ENCODE measurements at regions not wholly inside any gene's neighbourhood (a gene's known extent, or its start where the extent isn't known, plus 50 kb on each side); places are given as distances from the start of the nearest gene placed in this dataset.
A peak's percentile ranks its signal among the peaks of the same experiment; 100 is the strongest.

DNA sequence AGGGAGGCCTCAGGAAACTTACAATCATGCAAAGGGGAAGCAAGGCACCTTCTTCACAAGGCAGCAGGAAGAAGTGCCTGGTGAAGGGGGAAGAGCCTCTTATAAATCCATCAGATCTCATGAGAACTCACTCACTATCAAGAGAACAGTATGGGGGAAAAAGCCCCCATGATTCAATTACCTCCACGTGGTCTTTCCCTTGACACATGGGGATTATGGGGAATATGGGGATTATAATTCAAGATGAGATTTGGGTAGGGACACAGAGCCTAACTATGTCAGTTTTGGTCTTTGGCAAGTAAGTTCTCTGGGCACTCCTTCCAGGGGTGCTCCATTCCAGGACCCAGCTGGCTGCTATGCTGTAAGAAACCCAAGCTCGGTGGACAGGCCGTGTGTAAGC is 275.3 kb upstream of the TUT7 start:
- no peak overlapping the region for H3K4me2 ChIP-seq (ENCODE audit: low read depth, low read length)
- POLR2A ChIA-PET: no interaction called here
- no peak overlapping the region for H3K4me3 ChIP-seq (replicated peaks in 1 of 3; ENCODE audit: insufficient read depth in 1 of 3, low read depth in 2 of 3, low read length in 3 of 3)
- WGBS (ENCODE audit: low lambda C conversion rate): 0% methylated on average over 1 of the region's 3 CpGs
- CTCF ChIA-PET (ENCODE audit: low intra/inter-chr PET ratio, low total read pairs): no interaction called here
- intact Hi-C loops (cut with micrococcal nuclease; ENCODE audit: unreplicated experiment): loop anchor here (5.0 kb wide), 1 partner anchor 483 kb away; no protein-coding TSS in a partner anchor
- H4K20me1 ChIP-seq (ENCODE audit: insufficient read depth, low read length): no peaks in the 10 kb centered on the region
- H3K79me2 ChIP-seq (ENCODE audit: insufficient read depth, low read length): no peaks in the 10 kb centered on the region
- no TSS peak for BruUV-seq (replicated peaks)
- no peak overlapping the region for H3K9ac ChIP-seq (ENCODE audit: insufficient read depth, low read depth, low read length)
- no peaks in the 10 kb centered on the region for H3K36me3 ChIP-seq (replicated peaks in 1 of 2; ENCODE audit: control insufficient read depth in 1 of 2, insufficient read depth in 2 of 2, low read length in 2 of 2)
- peaks cover 0 to 5% of the 10 kb centered on the region in 2 experiments; a peak in 2 of 5 replicates for H3K27me3 ChIP-seq (ENCODE audit: control insufficient read depth in 1 of 2, insufficient read depth in 2 of 2, low read length in 2 of 2)
- H3K4me1 ChIP-seq (ENCODE audit: insufficient read depth, low read length): no peaks in the 10 kb centered on the region
- H3K27ac ChIP-seq (ENCODE audit: extremely low read length, insufficient read depth, low read length): no peak overlapping the region
- TF ChIP-seq, protein P1, sequence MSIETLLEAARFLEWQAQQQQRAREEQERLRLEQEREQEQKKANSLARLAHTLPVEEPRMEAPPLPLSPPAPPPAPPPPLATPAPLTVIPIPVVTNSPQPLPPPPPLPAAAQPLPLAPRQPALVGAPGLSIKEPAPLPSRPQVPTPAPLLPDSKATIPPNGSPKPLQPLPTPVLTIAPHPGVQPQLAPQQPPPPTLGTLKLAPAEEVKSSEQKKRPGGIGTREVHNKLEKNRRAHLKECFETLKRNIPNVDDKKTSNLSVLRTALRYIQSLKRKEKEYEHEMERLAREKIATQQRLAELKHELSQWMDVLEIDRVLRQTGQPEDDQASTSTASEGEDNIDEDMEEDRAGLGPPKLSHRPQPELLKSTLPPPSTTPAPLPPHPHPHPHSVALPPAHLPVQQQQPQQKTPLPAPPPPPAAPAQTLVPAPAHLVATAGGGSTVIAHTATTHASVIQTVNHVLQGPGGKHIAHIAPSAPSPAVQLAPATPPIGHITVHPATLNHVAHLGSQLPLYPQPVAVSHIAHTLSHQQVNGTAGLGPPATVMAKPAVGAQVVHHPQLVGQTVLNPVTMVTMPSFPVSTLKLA (IDR thresholded peaks at IDR 0.05): peak; percentile 74
- TF ChIP-seq, protein P2, sequence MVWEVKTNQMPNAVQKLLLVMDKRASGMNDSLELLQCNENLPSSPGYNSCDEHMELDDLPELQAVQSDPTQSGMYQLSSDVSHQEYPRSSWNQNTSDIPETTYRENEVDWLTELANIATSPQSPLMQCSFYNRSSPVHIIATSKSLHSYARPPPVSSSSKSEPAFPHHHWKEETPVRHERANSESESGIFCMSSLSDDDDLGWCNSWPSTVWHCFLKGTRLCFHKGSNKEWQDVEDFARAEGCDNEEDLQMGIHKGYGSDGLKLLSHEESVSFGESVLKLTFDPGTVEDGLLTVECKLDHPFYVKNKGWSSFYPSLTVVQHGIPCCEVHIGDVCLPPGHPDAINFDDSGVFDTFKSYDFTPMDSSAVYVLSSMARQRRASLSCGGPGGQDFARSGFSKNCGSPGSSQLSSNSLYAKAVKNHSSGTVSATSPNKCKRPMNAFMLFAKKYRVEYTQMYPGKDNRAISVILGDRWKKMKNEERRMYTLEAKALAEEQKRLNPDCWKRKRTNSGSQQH (CRISPR knock-in tag; IDR thresholded peaks at IDR 0.05; ENCODE audit: low read depth): no peak
- H2AFZ ChIP-seq (ENCODE audit: low read length): no peak overlapping the region
- FAIRE-seq (no peak), DNase-seq (ENCODE audit: low spot score) (no peak), ATAC-seq (no peak)
- in situ Hi-C loops (cut with HindIII; ENCODE audit: extremely low pct_ligation_motif_present, low pct_unique_long_range_greater_than_20kb): no loop called here
- no peaks in the 10 kb centered on the region for H3K9me3 ChIP-seq (ENCODE audit: low read length)

DNA sequence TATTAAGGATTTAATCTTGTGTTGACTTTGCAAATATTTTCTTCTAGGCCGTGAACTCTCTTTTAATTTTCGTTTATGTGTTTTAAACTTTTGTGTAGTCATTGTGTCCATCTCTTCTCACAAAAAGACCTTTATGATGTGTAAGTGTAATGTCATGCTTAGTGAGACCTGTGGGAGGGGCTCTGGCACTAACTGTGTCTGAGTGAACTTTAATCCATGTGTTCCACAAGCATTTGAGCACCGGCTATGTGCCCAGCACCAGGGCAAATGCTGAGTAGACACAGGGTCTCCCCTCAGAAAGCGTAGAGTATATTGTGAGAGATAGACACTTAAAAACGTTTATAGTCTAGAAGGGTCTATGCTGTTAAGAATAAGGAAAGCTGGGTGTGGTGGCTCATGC is 272.6 kb upstream of the TUT7 start:
- Histone ChIP-seq H2AFZ (ENCODE audit: low read length) (no peak overlapping the region), H3K4me3 (replicated peaks in 1 of 3; ENCODE audit: insufficient read depth in 1 of 3, low read depth in 2 of 3, low read length in 3 of 3) (no peak overlapping the region), H4K20me1 (ENCODE audit: insufficient read depth, low read length) (no peaks in the 10 kb centered on the region), H3K4me1 (ENCODE audit: insufficient read depth, low read length) (no peaks in the 10 kb centered on the region), H3K36me3 (replicated peaks in 1 of 2; ENCODE audit: control insufficient read depth in 1 of 2, insufficient read depth in 2 of 2, low read length in 2 of 2) (no peaks in the 10 kb centered on the region), H3K79me2 (ENCODE audit: insufficient read depth, low read length) (no peaks in the 10 kb centered on the region), H3K27me3 (ENCODE audit: control insufficient read depth in 1 of 2, insufficient read depth in 2 of 2, low read length in 2 of 2) (no peaks in the 10 kb centered on the region; a peak in 1 of 5 replicates), H3K27ac (ENCODE audit: extremely low read length, insufficient read depth, low read length) (no peak overlapping the region), H3K9ac (ENCODE audit: insufficient read depth, low read depth, low read length) (no peak overlapping the region), H3K9me3 (ENCODE audit: low read length) (no peaks in the 10 kb centered on the region), H3K4me2 (ENCODE audit: low read depth, low read length) (no peak overlapping the region)
- 12% methylated on average over 5 of the region's 5 CpGs for WGBS (ENCODE audit: low lambda C conversion rate)
- CTCF ChIA-PET (ENCODE audit: low intra/inter-chr PET ratio, low total read pairs): no interaction called here
- no TSS peak for BruUV-seq (replicated peaks)
- DNase-seq (ENCODE audit: low spot score): peak; percentile 12
- in situ Hi-C loops (cut with HindIII; ENCODE audit: extremely low pct_ligation_motif_present, low pct_unique_long_range_greater_than_20kb) (no loop called here), intact Hi-C loops (cut with micrococcal nuclease; ENCODE audit: unreplicated experiment) (loop anchor here (5.0 kb wide), 1 partner anchor 485 kb away; no protein-coding TSS in a partner anchor)
- 0 out of 3 replicates have a peak, but pooled peaks have one; percentile 35 for ATAC-seq
- FAIRE-seq: no peak
- POLR2A ChIA-PET: no interaction called here
- TF ChIP-seq, protein P3, sequence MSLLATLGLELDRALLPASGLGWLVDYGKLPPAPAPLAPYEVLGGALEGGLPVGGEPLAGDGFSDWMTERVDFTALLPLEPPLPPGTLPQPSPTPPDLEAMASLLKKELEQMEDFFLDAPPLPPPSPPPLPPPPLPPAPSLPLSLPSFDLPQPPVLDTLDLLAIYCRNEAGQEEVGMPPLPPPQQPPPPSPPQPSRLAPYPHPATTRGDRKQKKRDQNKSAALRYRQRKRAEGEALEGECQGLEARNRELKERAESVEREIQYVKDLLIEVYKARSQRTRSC (CRISPR knock-in tag; IDR thresholded peaks at IDR 0.05; ENCODE audit: low read depth): no peak
- no peak for TF ChIP-seq RAD51 (IDR thresholded peaks at IDR 0.05; ENCODE audit: borderline replicate concordance)
- TF ChIP-seq, protein P4, sequence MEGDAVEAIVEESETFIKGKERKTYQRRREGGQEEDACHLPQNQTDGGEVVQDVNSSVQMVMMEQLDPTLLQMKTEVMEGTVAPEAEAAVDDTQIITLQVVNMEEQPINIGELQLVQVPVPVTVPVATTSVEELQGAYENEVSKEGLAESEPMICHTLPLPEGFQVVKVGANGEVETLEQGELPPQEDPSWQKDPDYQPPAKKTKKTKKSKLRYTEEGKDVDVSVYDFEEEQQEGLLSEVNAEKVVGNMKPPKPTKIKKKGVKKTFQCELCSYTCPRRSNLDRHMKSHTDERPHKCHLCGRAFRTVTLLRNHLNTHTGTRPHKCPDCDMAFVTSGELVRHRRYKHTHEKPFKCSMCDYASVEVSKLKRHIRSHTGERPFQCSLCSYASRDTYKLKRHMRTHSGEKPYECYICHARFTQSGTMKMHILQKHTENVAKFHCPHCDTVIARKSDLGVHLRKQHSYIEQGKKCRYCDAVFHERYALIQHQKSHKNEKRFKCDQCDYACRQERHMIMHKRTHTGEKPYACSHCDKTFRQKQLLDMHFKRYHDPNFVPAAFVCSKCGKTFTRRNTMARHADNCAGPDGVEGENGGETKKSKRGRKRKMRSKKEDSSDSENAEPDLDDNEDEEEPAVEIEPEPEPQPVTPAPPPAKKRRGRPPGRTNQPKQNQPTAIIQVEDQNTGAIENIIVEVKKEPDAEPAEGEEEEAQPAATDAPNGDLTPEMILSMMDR (CRISPR knock-in tag; IDR thresholded peaks at IDR 0.05): peak; percentile 17; the same call in 1 of the 2 replicates
- TF ChIP-seq, protein P5, sequence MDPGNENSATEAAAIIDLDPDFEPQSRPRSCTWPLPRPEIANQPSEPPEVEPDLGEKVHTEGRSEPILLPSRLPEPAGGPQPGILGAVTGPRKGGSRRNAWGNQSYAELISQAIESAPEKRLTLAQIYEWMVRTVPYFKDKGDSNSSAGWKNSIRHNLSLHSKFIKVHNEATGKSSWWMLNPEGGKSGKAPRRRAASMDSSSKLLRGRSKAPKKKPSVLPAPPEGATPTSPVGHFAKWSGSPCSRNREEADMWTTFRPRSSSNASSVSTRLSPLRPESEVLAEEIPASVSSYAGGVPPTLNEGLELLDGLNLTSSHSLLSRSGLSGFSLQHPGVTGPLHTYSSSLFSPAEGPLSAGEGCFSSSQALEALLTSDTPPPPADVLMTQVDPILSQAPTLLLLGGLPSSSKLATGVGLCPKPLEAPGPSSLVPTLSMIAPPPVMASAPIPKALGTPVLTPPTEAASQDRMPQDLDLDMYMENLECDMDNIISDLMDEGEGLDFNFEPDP (CRISPR knock-in tag; conservative IDR thresholded peaks at IDR 0.05): no peak
- no peak for TF ChIP-seq CEBPB (IDR thresholded peaks at IDR 0.05; ENCODE audit: borderline replicate concordance, low read depth, low read length)
- TF ChIP-seq RCOR2 (CRISPR knock-in tag; IDR thresholded peaks at IDR 0.05): no peak
- no peak for TF ChIP-seq GLI4 (CRISPR knock-in tag; IDR thresholded peaks at IDR 0.05; ENCODE audit: borderline replicate concordance)

All from HepG2 (cell line).